ENCODE measurements at regions not wholly inside any gene's neighbourhood (a gene's known extent, or its start where the extent isn't known, plus 50 kb on each side); places are given as distances from the start of the nearest gene placed in this dataset.

DNA sequence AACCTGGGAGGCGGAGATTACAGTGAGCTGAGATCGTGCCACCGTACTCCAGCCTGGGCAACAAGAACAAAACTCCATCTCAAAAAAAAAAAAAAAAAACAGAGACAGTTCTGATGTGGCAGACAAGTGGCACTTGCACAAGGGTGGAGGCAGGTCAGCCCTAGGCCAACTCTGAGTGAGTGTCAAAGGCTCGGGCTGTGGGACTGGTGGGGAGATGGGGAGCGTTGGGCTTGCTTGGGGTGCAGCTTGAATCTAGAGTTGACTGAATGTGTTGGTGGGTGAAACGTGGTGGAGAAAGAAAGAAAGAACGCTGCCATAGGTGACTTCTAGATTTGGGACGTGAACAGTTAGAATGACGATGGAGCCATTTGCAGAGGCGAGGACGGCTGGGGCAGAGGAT is 121.3 kb upstream of the SPACA7 start:
- no peak for ATAC-seq (ENCODE audit: low FRiP score)
- TF ChIP-seq, protein P1, sequence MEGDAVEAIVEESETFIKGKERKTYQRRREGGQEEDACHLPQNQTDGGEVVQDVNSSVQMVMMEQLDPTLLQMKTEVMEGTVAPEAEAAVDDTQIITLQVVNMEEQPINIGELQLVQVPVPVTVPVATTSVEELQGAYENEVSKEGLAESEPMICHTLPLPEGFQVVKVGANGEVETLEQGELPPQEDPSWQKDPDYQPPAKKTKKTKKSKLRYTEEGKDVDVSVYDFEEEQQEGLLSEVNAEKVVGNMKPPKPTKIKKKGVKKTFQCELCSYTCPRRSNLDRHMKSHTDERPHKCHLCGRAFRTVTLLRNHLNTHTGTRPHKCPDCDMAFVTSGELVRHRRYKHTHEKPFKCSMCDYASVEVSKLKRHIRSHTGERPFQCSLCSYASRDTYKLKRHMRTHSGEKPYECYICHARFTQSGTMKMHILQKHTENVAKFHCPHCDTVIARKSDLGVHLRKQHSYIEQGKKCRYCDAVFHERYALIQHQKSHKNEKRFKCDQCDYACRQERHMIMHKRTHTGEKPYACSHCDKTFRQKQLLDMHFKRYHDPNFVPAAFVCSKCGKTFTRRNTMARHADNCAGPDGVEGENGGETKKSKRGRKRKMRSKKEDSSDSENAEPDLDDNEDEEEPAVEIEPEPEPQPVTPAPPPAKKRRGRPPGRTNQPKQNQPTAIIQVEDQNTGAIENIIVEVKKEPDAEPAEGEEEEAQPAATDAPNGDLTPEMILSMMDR (IDR thresholded peaks at IDR 0.05): no peak

GRCh38 chr13:112255550-112256120 is 120.5 kb upstream of the SPACA7 start:
- TF ChIP-seq, protein P1 (IDR thresholded peaks at IDR 0.05): no peak

More for the DNA sequence above, 121.3 kb upstream of the SPACA7 start:
- no peak for DNase-seq (ENCODE audit: low spot score)

GRCh38 chr13:112256716-112257494 is 119.2 kb upstream of the SPACA7 start:
- DNase-seq (ENCODE audit: low spot score) (no peak), ATAC-seq (ENCODE audit: low FRiP score) (no peak)
- TF ChIP-seq, protein P1 (IDR thresholded peaks at IDR 0.05): no peak

More at GRCh38 chr13:112255550-112256120, 120.5 kb upstream of the SPACA7 start:
- no peak for DNase-seq (ENCODE audit: low spot score)
- no peak for ATAC-seq (ENCODE audit: low FRiP score)

DNA sequence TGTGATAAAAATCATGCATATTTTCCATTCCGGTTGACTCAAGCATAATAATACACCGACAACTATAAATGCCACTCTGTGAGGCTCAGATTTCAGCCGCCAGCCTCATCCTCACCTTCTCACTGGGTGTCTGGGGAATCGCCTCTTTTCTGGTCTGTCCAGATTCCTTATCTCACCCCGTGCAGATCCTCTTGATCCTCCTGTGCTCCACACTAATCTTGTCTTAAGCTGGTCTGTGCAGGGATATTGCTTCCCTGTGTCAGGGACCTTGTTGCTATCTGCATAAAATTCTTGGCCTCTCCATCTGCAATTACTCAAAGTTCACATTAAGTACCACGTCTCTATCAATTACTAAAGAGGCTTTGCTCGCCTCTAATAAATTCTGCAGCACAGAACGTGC is 116.6 kb upstream of the SPACA7 start:
- ATAC-seq (ENCODE audit: low FRiP score) (no peak), DNase-seq (ENCODE audit: low spot score) (no peak)
- TF ChIP-seq, protein P1 (IDR thresholded peaks at IDR 0.05): no peak

- no peak for ATAC-seq (ENCODE audit: low FRiP score)
- DNase-seq (ENCODE audit: low spot score): no peak
- TF ChIP-seq, protein P1 (IDR thresholded peaks at IDR 0.05): no peak
Measured at GRCh38 chr13:112260108-112261055, 115.8 kb upstream of the SPACA7 start.

DNA sequence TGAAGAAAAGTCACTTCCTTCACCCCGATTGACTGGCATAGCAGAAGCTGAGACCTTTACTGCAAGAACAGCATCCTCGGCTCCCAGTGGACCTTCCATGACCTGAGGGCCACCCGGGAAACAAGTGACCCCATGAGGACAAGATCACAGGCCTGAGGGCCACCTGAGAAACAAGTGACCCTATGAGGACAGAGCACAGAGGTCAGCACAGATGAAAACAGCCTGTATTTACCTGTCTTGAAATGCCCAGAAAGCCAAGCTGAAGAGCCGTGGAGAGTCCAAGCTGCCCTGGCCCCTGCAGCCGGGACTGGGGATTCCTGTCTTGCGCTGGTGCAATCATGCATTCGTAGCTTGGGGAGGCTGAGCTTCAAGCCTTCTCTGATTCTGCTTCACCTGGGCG is 114.2 kb upstream of the SPACA7 start:
- DNase-seq (ENCODE audit: low spot score): no peak
- TF ChIP-seq, protein P1 (IDR thresholded peaks at IDR 0.05): no peak
- no peak for ATAC-seq (ENCODE audit: low FRiP score)
